Panc1 (cell line): ENCODE measurements at regions not wholly inside any gene's neighbourhood (a gene's known extent, or its start where the extent isn't known, plus 50 kb on each side); places are given as distances from the start of the nearest gene placed in this dataset.

Experiments used
- CTCF ChIP-seq: fragments of 450-650 bp; IDR thresholded peaks from 2 replicates; pipeline ENCODE4 v1.5.1; 2017; ENCODE audit warnings: mild to moderate bottlenecking
- POLR2AphosphoS5 ChIP-seq: IDR thresholded peaks from 2 replicates; pipeline ENCODE4 v1.6.1; 2012; ENCODE audit warnings: mild to moderate bottlenecking, low read depth, low read length, moderate library complexity
- REST ChIP-seq, 2 experiments: IDR thresholded peaks; 2 replicates each; pipeline ENCODE4 v1.6.1; 2011 to 2012; ENCODE audit warnings: low read depth in 2 of 2, control low read depth in 1 of 2, low read length in 1 of 2, mild to moderate bottlenecking in 1 of 2, moderate library complexity in 1 of 2; ENCODE audit not compliant: insufficient read depth in 1 of 2
- SIN3A ChIP-seq: IDR thresholded peaks from 2 replicates; pipeline ENCODE4 v1.6.1; 2012; ENCODE audit warnings: low read depth, mild to moderate bottlenecking, low read length, moderate library complexity, borderline replicate concordance; ENCODE audit not compliant: insufficient read depth
- TCF7L2 ChIP-seq: IDR thresholded peaks from 2 replicates; pipeline ENCODE4 v1.6.1; 2011; ENCODE audit warnings: mild to moderate bottlenecking, low read depth, low read length, inconsistent platforms

- TF ChIP-seq CTCF (no peak), SIN3A (no peak), POLR2AphosphoS5 (no peak), REST (IDR thresholded peaks at IDR 0.05; ENCODE audit: insufficient read depth in 1 of 2, low read depth in 2 of 2, low read length in 1 of 2) (no peak), TCF7L2 (no peak)
Measured at GRCh38 chr3:110059431-110059830, 722.1 kb upstream of the DPPA4 start.
